AG09319 (cell line): ENCODE measurements at regions not wholly inside any gene's neighbourhood (a gene's known extent, or its start where the extent isn't known, plus 50 kb on each side); places are given as distances from the start of the nearest gene placed in this dataset.

Experiments
- DNase-seq: peaks from one replicate; pipeline ENCODE4 v3.0.0-alpha.2; 2010; ENCODE audit warnings: low read depth; ENCODE audit errors: extremely low read depth
- CTCF ChIP-seq: IDR thresholded peaks from 2 replicates; pipeline ENCODE4 v1.5.1; 2011; ENCODE audit warnings: low read depth, mild to moderate bottlenecking, inconsistent platforms, low read length, moderate library complexity

GRCh38 chr5:141778206-141778605 lies 96.2 kb upstream of the ARAP3 start:
- no peak for DNase-seq

GRCh38 chr5:141777711-141778110 lies 95.7 kb upstream of the ARAP3 start:
- no peak for TF ChIP-seq CTCF
- no peak for DNase-seq

More at GRCh38 chr5:141778206-141778605, 96.2 kb upstream of the ARAP3 start:
- TF ChIP-seq CTCF, result no peak

- TF ChIP-seq CTCF, result no peak
- DNase-seq, result no peak
Observed at GRCh38 chr5:141777130-141777529, 95.1 kb upstream of the ARAP3 start.

- TF ChIP-seq CTCF, result no peak
- DNase-seq, result no peak
Observed at GRCh38 chr5:141773779-141774562, 91.9 kb upstream of the ARAP3 start.

GRCh38 chr5:141772281-141772680 lies 90.3 kb upstream of the ARAP3 start:
- no peak for DNase-seq
- TF ChIP-seq CTCF, result no peak

GRCh38 chr5:141771562-141771961 lies 89.5 kb upstream of the ARAP3 start:
- no peak for TF ChIP-seq CTCF
- DNase-seq, result no peak

GRCh38 chr5:141771031-141771430 lies 89.0 kb upstream of the ARAP3 start:
- no peak for DNase-seq
- TF ChIP-seq CTCF, result no peak
